ENCODE measurements at regions not wholly inside any gene's neighbourhood (a gene's known extent, or its start where the extent isn't known, plus 50 kb on each side); places are given as distances from the start of the nearest gene placed in this dataset.

DNA sequence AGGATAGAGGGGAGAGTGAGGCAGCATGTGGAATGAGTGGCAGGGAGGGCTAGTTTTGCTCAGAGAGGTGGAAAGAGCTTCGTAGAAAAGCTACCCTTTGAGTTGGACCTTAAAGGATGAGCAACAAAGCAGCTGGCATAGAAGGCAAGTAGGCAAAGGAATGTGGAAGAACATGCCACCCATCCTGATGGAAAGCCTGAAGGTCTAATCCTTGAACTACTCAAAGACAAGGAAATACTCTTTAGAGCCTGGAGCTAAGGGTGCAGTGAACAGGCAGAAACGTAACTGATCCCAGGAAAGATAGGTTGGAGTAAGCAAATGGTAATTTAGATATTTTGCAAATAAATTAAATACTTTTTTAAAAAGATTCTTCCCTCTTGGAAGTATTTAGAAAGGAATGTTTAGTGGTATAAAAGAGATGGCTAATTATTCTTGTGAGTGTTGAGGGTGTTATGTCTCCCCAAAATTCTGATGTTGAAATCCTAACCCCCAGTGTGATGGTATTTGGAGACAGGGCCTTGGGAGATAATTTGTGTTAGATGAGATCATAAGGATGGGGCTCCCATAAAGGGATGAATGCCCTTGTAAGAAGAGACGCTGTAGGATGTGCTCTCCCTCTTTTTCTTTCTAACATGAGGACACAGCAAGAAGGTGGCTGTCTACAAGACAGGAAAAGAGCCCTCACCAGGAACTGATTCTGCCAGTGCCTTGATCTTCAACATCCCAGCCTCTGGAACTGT lies 308.1 kb upstream of the RUNX1 start:
- Histone ChIP-seq H3K27ac (no peak overlapping the region), H3K36me3 (no peaks in the 10 kb centered on the region), H3K9me3 (no peaks in the 10 kb centered on the region), H3K27me3 (no peaks in the 10 kb centered on the region), H3K4me3 (no peak overlapping the region), H3K4me1 (peaks cover 0 to 6% (median 0%) of the 10 kb centered on the region in 4 donors)
- 87 to 90% methylated on average over 3 of the region's 3 CpGs for WGBS, 2 donors
- DNase-seq (ENCODE audit: low spot score in 2 of 2), result no peak
- TF ChIP-seq, protein P1, sequence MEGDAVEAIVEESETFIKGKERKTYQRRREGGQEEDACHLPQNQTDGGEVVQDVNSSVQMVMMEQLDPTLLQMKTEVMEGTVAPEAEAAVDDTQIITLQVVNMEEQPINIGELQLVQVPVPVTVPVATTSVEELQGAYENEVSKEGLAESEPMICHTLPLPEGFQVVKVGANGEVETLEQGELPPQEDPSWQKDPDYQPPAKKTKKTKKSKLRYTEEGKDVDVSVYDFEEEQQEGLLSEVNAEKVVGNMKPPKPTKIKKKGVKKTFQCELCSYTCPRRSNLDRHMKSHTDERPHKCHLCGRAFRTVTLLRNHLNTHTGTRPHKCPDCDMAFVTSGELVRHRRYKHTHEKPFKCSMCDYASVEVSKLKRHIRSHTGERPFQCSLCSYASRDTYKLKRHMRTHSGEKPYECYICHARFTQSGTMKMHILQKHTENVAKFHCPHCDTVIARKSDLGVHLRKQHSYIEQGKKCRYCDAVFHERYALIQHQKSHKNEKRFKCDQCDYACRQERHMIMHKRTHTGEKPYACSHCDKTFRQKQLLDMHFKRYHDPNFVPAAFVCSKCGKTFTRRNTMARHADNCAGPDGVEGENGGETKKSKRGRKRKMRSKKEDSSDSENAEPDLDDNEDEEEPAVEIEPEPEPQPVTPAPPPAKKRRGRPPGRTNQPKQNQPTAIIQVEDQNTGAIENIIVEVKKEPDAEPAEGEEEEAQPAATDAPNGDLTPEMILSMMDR (IDR thresholded peaks at IDR 0.05), result no peak
- TF ChIP-seq POLR2A (IDR thresholded peaks at IDR 0.05) (no peak), EP300 (IDR thresholded peaks at IDR 0.05) (no peak)

DNA sequence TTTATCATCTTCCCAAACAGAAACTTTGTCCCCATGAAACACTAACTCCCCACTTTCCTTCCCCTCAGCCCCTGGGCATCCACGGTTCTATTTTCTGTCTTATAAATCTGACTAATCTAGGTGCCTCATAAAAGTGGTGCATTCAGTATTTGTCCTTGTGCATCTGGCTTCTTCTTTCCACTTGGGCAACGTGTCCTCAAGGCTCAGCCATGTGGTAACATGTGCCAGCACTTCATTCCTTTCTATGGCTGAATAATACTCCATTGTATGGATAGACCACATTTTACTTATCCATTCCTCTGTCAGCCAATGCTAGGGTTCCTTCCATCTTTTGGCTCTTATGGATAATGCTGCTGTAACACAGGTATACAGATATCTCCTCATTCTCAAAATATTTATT lies 305.0 kb upstream of the RUNX1 start:
- Histone ChIP-seq H3K9me3 (no peaks in the 10 kb centered on the region), H3K27me3 (no peaks in the 10 kb centered on the region), H3K4me1 (no peaks in the 10 kb centered on the region), H3K36me3 (no peaks in the 10 kb centered on the region), H3K27ac (no peak overlapping the region), H3K4me3 (no peak overlapping the region)
- WGBS, 2 donors, result 85 to 93% methylated on average over 2 of the region's 2 CpGs
- no peak for DNase-seq (ENCODE audit: low spot score in 2 of 2)
- TF ChIP-seq EP300 (IDR thresholded peaks at IDR 0.05), result no peak
- TF ChIP-seq POLR2A (IDR thresholded peaks at IDR 0.05), result no peak

DNA sequence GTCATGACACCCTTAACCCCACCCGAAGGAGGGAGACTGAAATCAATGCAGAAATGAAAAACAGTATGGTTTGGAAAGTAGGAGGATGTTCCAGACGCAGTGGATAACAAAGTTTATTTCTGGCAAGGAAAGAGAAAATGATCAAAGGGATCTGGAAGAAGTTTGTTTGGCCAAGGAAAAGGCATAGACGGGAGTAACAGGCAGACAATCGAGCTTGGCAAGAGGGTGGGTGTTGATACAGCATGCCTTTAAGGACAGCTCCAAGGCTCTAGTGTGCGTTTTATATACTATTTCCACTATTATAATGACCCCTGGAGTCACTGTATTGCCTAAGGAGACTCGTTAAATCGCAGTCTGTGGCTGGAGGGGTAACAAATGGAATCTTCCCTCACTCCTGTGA lies 303.7 kb upstream of the RUNX1 start:
- no peak for DNase-seq (ENCODE audit: low spot score in 2 of 2)
- Histone ChIP-seq H3K4me1 (no peaks in the 10 kb centered on the region), H3K36me3 (no peaks in the 10 kb centered on the region), H3K27ac (no peak overlapping the region), H3K9me3 (no peaks in the 10 kb centered on the region), H3K4me3 (no peak overlapping the region), H3K27me3 (no peaks in the 10 kb centered on the region)
- WGBS, 2 donors, result 63 to 66% methylated on average over 7 of the region's 7 CpGs
- TF ChIP-seq, protein P1 (IDR thresholded peaks at IDR 0.05), result no peak
- TF ChIP-seq POLR2A (IDR thresholded peaks at IDR 0.05), result no peak
- no peak for TF ChIP-seq EP300 (IDR thresholded peaks at IDR 0.05)

DNA sequence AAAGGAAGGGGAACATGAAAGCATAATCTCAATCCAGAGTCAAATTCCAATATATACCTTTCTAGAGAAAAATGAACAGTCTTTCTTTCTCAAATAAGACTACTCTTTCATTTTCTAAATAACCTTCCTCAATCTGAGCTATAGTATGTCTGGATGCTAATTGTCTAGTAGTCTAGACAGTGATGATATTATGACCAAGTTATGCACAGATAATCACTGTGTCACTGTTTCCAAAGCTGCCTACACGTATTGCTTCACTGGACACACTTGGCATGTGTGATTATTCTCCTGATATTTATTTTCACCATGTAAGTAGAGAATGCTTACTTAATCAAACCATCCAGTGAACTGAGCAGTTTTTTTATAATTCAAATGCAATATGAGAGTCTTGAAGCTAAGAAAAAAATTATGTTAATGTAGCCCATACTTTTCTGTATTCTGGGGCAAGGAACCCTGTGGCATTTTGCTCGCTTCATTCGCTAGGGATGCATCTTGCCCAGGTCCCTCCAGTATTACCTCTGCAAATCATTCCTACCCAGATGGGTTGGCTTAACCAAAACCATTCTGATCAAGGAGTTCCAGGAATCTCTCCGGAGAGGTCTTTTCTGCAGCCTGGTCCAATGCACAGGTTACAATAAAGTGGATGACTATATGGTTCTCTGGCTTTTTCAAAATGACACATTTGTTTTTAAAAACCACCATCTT lies 303.1 kb upstream of the RUNX1 start:
- Histone ChIP-seq H3K4me1 (no peaks in the 10 kb centered on the region), H3K36me3 (no peaks in the 10 kb centered on the region), H3K27ac (no peak overlapping the region), H3K27me3 (no peaks in the 10 kb centered on the region), H3K4me3 (no peak overlapping the region), H3K9me3 (no peaks in the 10 kb centered on the region)
- 80 to 81% methylated on average over 4 of the region's 4 CpGs for WGBS, 2 donors
- DNase-seq (ENCODE audit: low spot score in 2 of 2), result no peak
- TF ChIP-seq POLR2A (IDR thresholded peaks at IDR 0.05), result no peak
- TF ChIP-seq, protein P1 (IDR thresholded peaks at IDR 0.05), result no peak
- no peak for TF ChIP-seq EP300 (IDR thresholded peaks at IDR 0.05)

DNA sequence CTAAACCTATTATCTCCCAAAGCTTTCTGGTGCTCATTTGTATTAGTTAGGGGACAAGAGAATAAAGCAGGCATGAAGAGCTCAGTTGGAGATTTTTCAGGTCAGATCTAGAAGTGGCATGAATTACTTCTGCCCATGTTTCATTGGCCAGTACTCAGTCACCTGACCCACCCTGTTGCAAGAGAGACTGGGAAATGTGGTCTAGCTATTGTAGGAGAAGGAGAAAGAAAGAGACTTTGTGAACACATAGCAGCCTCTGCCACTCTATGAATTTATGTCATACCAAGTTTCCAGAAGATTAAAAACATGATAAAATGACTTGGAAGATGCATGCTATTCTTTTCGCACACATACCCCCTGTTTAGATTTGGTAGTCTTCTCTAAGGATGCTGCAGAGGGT lies 302.3 kb upstream of the RUNX1 start:
- H3K27ac ChIP-seq, result no peak overlapping the region
- no peak overlapping the region for H3K4me3 ChIP-seq

More for the DNA sequence above, 302.3 kb upstream of the RUNX1 start:
- H3K27me3 ChIP-seq, result no peaks in the 10 kb centered on the region
- H3K4me1 ChIP-seq, result no peaks in the 10 kb centered on the region
- no peaks in the 10 kb centered on the region for H3K36me3 ChIP-seq
- no peak for DNase-seq (ENCODE audit: low spot score in 2 of 2)
- TF ChIP-seq, protein P1 (IDR thresholded peaks at IDR 0.05), result no peak
- TF ChIP-seq EP300 (IDR thresholded peaks at IDR 0.05) (no peak), POLR2A (IDR thresholded peaks at IDR 0.05) (no peak)
- H3K9me3 ChIP-seq, result no peaks in the 10 kb centered on the region
- 82 to 92% methylated on average over 1 of the region's 1 CpG for WGBS, 2 donors

Data from tibial nerve (tissue), 4 donors.